ENCODE measurements at regions not wholly inside any gene's neighbourhood (a gene's known extent, or its start where the extent isn't known, plus 50 kb on each side); places are given as distances from the start of the nearest gene placed in this dataset.

- Histone ChIP-seq H3K4me1 (no peaks in the 10 kb centered on the region), H3K27me3 (no peaks in the 10 kb centered on the region), H3K36me3 (no peaks in the 10 kb centered on the region), H3K4me3 (no peak overlapping the region), H3K27ac (replicated peaks in 1 of 4) (no peak overlapping the region), H3K9me3 (peaks cover 0 to 10% (median 3%) of the 10 kb centered on the region in 4 donors)
- TF ChIP-seq POLR2A (IDR thresholded peaks at IDR 0.05; ENCODE audit: low read depth) (no peak), POLR2AphosphoS5 (IDR thresholded peaks at IDR 0.05) (no peak), EP300 (IDR thresholded peaks at IDR 0.05) (no peak)
- TF ChIP-seq, protein P1, sequence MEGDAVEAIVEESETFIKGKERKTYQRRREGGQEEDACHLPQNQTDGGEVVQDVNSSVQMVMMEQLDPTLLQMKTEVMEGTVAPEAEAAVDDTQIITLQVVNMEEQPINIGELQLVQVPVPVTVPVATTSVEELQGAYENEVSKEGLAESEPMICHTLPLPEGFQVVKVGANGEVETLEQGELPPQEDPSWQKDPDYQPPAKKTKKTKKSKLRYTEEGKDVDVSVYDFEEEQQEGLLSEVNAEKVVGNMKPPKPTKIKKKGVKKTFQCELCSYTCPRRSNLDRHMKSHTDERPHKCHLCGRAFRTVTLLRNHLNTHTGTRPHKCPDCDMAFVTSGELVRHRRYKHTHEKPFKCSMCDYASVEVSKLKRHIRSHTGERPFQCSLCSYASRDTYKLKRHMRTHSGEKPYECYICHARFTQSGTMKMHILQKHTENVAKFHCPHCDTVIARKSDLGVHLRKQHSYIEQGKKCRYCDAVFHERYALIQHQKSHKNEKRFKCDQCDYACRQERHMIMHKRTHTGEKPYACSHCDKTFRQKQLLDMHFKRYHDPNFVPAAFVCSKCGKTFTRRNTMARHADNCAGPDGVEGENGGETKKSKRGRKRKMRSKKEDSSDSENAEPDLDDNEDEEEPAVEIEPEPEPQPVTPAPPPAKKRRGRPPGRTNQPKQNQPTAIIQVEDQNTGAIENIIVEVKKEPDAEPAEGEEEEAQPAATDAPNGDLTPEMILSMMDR (IDR thresholded peaks at IDR 0.05): no peak
- intact Hi-C loops (cut with DNase I): no loop called here
- no peak for DNase-seq (ENCODE audit: extremely low spot score)
- 82% methylated on average over 1 of the region's 1 CpG for WGBS
These were observed 467.6 kb downstream of the CDH2 start for GRCh38 chr18:27709344-27709743.

DNA sequence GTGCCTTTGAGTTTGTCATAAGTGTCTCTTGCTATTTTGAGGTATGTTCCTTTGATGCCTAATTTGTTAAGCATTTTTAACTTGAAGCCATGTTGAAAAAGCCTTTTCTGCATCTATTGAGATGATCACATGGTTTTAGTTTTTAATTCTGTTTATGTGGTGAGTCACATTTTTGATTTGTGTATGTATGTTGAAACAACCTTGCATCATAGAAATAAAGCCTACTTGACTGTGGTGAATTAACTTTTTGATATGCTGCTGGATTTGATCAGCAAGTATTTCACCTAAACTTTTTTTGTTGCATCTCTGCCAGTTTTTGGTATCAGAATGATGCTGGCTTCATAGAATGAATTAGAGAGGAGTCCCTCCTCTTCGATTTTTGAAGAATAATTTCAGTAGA lies 469.7 kb downstream of the CDH2 start:
- no peak for DNase-seq (ENCODE audit: extremely low spot score)
- TF ChIP-seq POLR2A (IDR thresholded peaks at IDR 0.05; ENCODE audit: low read depth) (no peak), EP300 (IDR thresholded peaks at IDR 0.05) (no peak), POLR2AphosphoS5 (IDR thresholded peaks at IDR 0.05) (no peak)
- TF ChIP-seq, protein P1 (IDR thresholded peaks at IDR 0.05): no peak
- H3K36me3 ChIP-seq: no peaks in the 10 kb centered on the region
- H3K4me3 ChIP-seq: no peak overlapping the region
- intact Hi-C loops (cut with DNase I): no loop called here
- H3K27me3 ChIP-seq: no peaks in the 10 kb centered on the region
- H3K4me1 ChIP-seq: no peaks in the 10 kb centered on the region
- peaks cover 0 to 10% (median 3%) of the 10 kb centered on the region in 4 donors for H3K9me3 ChIP-seq
- 83% methylated on average over 1 of the region's 1 CpG for WGBS
- H3K27ac ChIP-seq (replicated peaks in 1 of 4): no peak overlapping the region

DNA sequence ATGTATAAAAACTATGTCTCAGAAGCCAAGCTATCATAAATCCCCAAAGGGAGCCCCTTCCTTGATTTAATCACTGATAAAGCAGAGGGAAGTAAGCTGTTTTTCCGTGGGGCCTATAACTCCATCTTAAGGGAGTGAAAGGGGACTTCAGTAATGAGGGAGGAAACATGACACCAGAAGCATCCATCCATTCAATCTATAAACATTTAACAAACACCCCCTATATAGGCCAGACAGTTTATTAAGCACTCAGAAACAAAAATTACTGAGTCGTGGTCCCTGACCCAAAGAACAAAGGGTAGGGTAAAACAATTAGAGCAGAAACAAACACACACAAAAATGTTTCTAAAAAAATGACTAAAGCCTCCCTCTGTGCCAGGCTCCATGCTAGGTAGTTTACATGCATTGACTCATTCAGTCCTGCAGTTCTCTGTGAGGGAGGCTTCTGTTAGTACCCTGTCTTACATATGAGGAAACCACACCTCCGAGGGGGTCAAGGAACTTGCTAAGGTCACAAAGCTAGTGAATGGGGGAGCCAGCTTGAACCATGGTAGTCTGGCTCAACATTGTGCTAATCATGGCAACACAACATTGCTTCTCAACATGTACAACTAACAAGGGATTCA lies 472.1 kb downstream of the CDH2 start:
- Histone ChIP-seq H3K36me3 (no peaks in the 10 kb centered on the region), H3K4me3 (no peak overlapping the region), H3K27ac (replicated peaks in 1 of 4) (no peak overlapping the region), H3K27me3 (no peaks in the 10 kb centered on the region), H3K4me1 (no peaks in the 10 kb centered on the region), H3K9me3 (peaks cover 0 to 10% (median 3%) of the 10 kb centered on the region in 4 donors)
- no peak for DNase-seq (ENCODE audit: extremely low spot score)
- WGBS: 69% methylated on average over 3 of the region's 3 CpGs
- TF ChIP-seq, protein P1 (IDR thresholded peaks at IDR 0.05): no peak
- intact Hi-C loops (cut with DNase I): no loop called here

- no peak overlapping the region for H3K4me3 ChIP-seq
- 79% methylated on average over 3 of the region's 3 CpGs for WGBS
- DNase-seq (ENCODE audit: extremely low spot score): no peak
- no peaks in the 10 kb centered on the region for H3K27me3 ChIP-seq
- H3K27ac ChIP-seq (replicated peaks in 1 of 4): no peak overlapping the region
- no peaks in the 10 kb centered on the region for H3K4me1 ChIP-seq
- no peak for TF ChIP-seq POLR2AphosphoS5 (IDR thresholded peaks at IDR 0.05)
- TF ChIP-seq EP300 (IDR thresholded peaks at IDR 0.05): no peak
- TF ChIP-seq, protein P1 (IDR thresholded peaks at IDR 0.05): no peak
- no peak for TF ChIP-seq POLR2A (IDR thresholded peaks at IDR 0.05; ENCODE audit: low read depth)
- no peaks in the 10 kb centered on the region for H3K9me3 ChIP-seq
- intact Hi-C loops (cut with DNase I): no loop called here
- no peaks in the 10 kb centered on the region for H3K36me3 ChIP-seq
These were observed 477.8 kb downstream of the CDH2 start for GRCh38 chr18:27699137-27699536.

DNA sequence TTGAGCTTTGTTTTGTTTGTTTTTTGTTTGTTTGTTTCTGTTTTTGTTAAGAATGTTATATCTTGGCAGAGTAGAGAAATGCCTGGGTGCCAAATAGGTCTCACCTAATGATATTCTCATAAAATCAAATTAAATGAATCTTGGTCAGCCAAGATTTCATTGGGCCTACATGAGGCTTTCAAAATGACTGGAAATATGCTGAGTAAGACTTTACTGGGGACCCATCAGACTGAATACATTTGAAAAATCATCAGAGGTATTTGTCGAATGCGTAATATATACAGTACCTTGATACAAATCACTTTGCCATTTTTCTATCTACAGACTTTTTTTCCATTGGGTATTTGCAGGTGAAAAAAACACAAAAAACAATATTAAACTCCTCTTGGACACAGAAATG lies 480.8 kb downstream of the CDH2 start:
- Histone ChIP-seq H3K27ac (replicated peaks in 1 of 4) (no peak overlapping the region), H3K9me3 (no peaks in the 10 kb centered on the region), H3K4me1 (no peaks in the 10 kb centered on the region), H3K27me3 (no peaks in the 10 kb centered on the region), H3K36me3 (no peaks in the 10 kb centered on the region), H3K4me3 (no peak overlapping the region)
- TF ChIP-seq EP300 (IDR thresholded peaks at IDR 0.05) (no peak), POLR2A (IDR thresholded peaks at IDR 0.05; ENCODE audit: low read depth) (no peak)
- TF ChIP-seq, protein P1 (IDR thresholded peaks at IDR 0.05): no peak
- DNase-seq (ENCODE audit: extremely low spot score): no peak
- 96% methylated on average over 2 of the region's 2 CpGs for WGBS
- intact Hi-C loops (cut with DNase I): no loop called here

Data from esophagus muscularis mucosa (tissue), 4 donors.